Endothelial cell of umbilical vein (primary cell): ENCODE measurements at regions not wholly inside any gene's neighbourhood (a gene's known extent, or its start where the extent isn't known, plus 50 kb on each side); places are given as distances from the start of the nearest gene placed in this dataset.

Experiments used
- BruUV-seq: library from RNA; stranded (reverse); fragments of 400-500 nt; replicated peaks from 2 replicates; lab custom pipeline; 2021; lab: Mats Ljungman, UMichigan
- CTCF ChIA-PET: fragments of 300-600, 350-600 bp; sonication (Branson Sonifier 250); formaldehyde crosslinking; loops from one replicate; lab custom pipeline; 2021; ENCODE audit warnings: antibody characterized with exemption, inconsistent platforms; lab: Charles Lee
- POLR2A ChIA-PET: fragments of 300-600, 350-600 bp; sonication (Branson Sonifier 250); formaldehyde crosslinking; loops from one replicate; lab custom pipeline; 2021; ENCODE audit warnings: antibody characterized with exemption, inconsistent platforms; lab: Charles Lee
- DNase-seq: peaks from one replicate; pipeline ENCODE4 v3.0.0-alpha.2; 2011; ENCODE audit warnings: low read depth, low spot score
- FAIRE-seq: peaks from 2 replicates; lab custom pipeline; 2011; peaks lifted over from hg19 to GRCh38; lab: Jason Lieb, UNC
- H2AFZ ChIP-seq: 2 replicates; pipeline ENCODE4 v1.6.0; 2012; ENCODE audit warnings: low read depth, low read length, control low read depth, inconsistent platforms
- H3K27ac ChIP-seq: 2 replicates; pipeline ENCODE4 v1.5.1; 2011; ENCODE audit warnings: low read depth, mild to moderate bottlenecking, control low read depth, low read length, moderate library complexity; ENCODE audit not compliant: insufficient read depth
- H3K27me3 ChIP-seq, 2 experiments: 2 replicates each; pipeline versions ENCODE4 v1.6.0 to v1.6.1; 2011; ENCODE audit warnings: low read length in 2 of 2, mixed read lengths in 1 of 2; ENCODE audit not compliant: control insufficient read depth in 2 of 2, insufficient read depth in 2 of 2
- H3K36me3 ChIP-seq, 2 experiments: 2 replicates in 1 of 2; 3 replicates in 1 of 2; pipeline ENCODE4 v1.5.1; 2011; ENCODE audit warnings: low read length in 2 of 2, mild to moderate bottlenecking in 1 of 2, moderate library complexity in 1 of 2; ENCODE audit not compliant: control insufficient read depth in 2 of 2, insufficient read depth in 2 of 2; ENCODE audit errors: extremely low read depth in 1 of 2
- H3K4me1 ChIP-seq: 3 replicates; pipeline ENCODE4 v1.5.1; 2011; ENCODE audit warnings: mild to moderate bottlenecking, low read length; ENCODE audit not compliant: control insufficient read depth, insufficient read depth; ENCODE audit errors: extremely low read depth
- H3K4me2 ChIP-seq: 2 replicates; pipeline ENCODE4 v1.6.1; 2011; ENCODE audit warnings: low read length, control low read depth, mixed read lengths; ENCODE audit not compliant: insufficient read depth
- H3K4me3 ChIP-seq, 3 experiments: fragments of 200-600 bp in 1 of 3; sonication (generic), shearing (Covaris generic) in 1 of 3; replicated peaks in 1 of 3; 2 replicates each; pipeline ENCODE4 v1.5.1; 2011 to 2016; ENCODE audit warnings: control low read depth in 3 of 3, low read length in 3 of 3, mild to moderate bottlenecking in 2 of 3, inconsistent platforms in 1 of 3, low read depth in 1 of 3, moderate library complexity in 1 of 3; ENCODE audit not compliant: insufficient read depth in 1 of 3
- H3K79me2 ChIP-seq: 2 replicates; pipeline ENCODE4 v1.6.0; 2012; ENCODE audit warnings: low read length, inconsistent platforms; ENCODE audit not compliant: control insufficient read depth, insufficient read depth
- H3K9ac ChIP-seq: replicated peaks from 2 replicates; pipeline ENCODE3; 2011; ENCODE audit warnings: low read length, control low read depth; ENCODE audit not compliant: insufficient read depth; ENCODE audit errors: extremely low read depth
- H3K9me1 ChIP-seq: replicated peaks from 3 replicates; pipeline ENCODE4 v1.6.0; 2011; ENCODE audit warnings: mild to moderate bottlenecking, low read length; ENCODE audit not compliant: control insufficient read depth, insufficient read depth; ENCODE audit errors: extremely low read depth
- H3K9me3 ChIP-seq: replicated peaks from 2 replicates; pipeline ENCODE4 v1.5.1; 2012; ENCODE audit warnings: low read length, inconsistent platforms; ENCODE audit not compliant: control insufficient read depth, insufficient read depth
- H4K20me1 ChIP-seq: replicated peaks from 2 replicates; pipeline ENCODE3; 2011; ENCODE audit warnings: mild to moderate bottlenecking, low read length; ENCODE audit not compliant: control insufficient read depth, insufficient read depth; ENCODE audit errors: extremely low read depth
- EZH2 ChIP-seq: IDR thresholded peaks from 2 replicates; pipeline ENCODE4 v1.6.1; 2012; ENCODE audit warnings: borderline replicate concordance, low read depth, mild to moderate bottlenecking, moderate library complexity, low read length, inconsistent platforms; ENCODE audit not compliant: severe bottlenecking
- FOS ChIP-seq: IDR thresholded peaks from 2 replicates; pipeline ENCODE4 v1.6.1; 2011; ENCODE audit warnings: mild to moderate bottlenecking, low read length, moderate library complexity, borderline replicate concordance; ENCODE audit not compliant: insufficient read depth
- GATA2 ChIP-seq: IDR thresholded peaks from 2 replicates; pipeline ENCODE4 v1.7.0; 2011; ENCODE audit warnings: low read depth, mild to moderate bottlenecking, moderate library complexity, mixed read lengths, low read length; ENCODE audit not compliant: insufficient read length, insufficient read depth
- JUN ChIP-seq: IDR thresholded peaks from 2 replicates; pipeline ENCODE4 v1.6.1; 2011; ENCODE audit warnings: borderline replicate concordance, low read depth; ENCODE audit not compliant: insufficient read length, insufficient read depth
- MYC ChIP-seq: IDR thresholded peaks from one replicate; pipeline ENCODE4 v1.6.1; 2011; ENCODE audit warnings: mild to moderate bottlenecking, low read depth, low read length
- POLR2A ChIP-seq: IDR thresholded peaks from 2 replicates; pipeline ENCODE4 v1.6.1; 2012; ENCODE audit warnings: low read depth, mild to moderate bottlenecking, control low read depth, low read length
- POLR2AphosphoS5 ChIP-seq: IDR thresholded peaks from 2 replicates; pipeline ENCODE4 v1.6.1; 2012; ENCODE audit warnings: low read depth, mild to moderate bottlenecking, control low read depth, low read length, moderate library complexity; ENCODE audit not compliant: insufficient read depth
- dilution Hi-C: fragments of 300-500 bp; cut with MboI; formaldehyde crosslinking; loops from one replicate; pipeline ENCODE4 v1.15.0; 2019; ENCODE audit warnings: low sequenced_read_pairs; ENCODE audit not compliant: extremely low pct_ligation_motif_present
- intact Hi-C: fragments of 100-400 bp; cut with micrococcal nuclease; formaldehyde crosslinking; loops from one replicate; pipeline ENCODE4 v1.10.0; 2022
- TF ChIP-seq, protein P1 (sequence below), 2 donors: IDR thresholded peaks; 1 replicate in 1 of 2; 2 replicates in 1 of 2; pipeline ENCODE4 v1.5.1; 2011; ENCODE audit warnings: low read length in 2 of 2, mild to moderate bottlenecking in 2 of 2, moderate library complexity in 2 of 2, control low read depth in 1 of 2, inconsistent platforms in 1 of 2, low read depth in 1 of 2; ENCODE audit not compliant: insufficient read depth in 1 of 2; ENCODE audit errors: extremely low read depth in 1 of 2
- TF ChIP-seq, protein P2 (sequence below): IDR thresholded peaks from 2 replicates; pipeline ENCODE4 v1.6.1; 2011; ENCODE audit not compliant: insufficient read depth, insufficient read length

DNA sequence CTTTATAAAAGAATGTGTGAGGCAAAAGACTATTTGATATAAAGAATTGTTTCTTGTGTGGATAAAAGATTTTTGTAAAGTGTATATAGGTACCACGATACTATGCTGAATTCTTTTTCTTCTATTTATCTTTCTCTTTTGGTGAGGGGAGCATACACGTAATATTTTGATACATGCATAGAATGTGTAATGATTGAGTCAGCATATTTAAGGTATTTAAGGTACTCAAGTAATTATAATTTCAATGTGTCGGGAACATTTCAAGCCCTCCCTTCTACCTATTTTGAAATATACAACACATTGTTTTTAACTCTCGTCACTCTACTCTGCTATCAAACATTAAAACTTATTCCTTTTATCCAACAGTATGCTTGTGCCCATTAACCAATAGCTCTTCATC, 1221.6 kb upstream of the PHF14 start:
- Histone ChIP-seq H3K4me3 (no peak overlapping the region), H3K9me3 (no peaks in the 10 kb centered on the region), H3K9me1 (no peaks in the 10 kb centered on the region), H2AFZ (no peak overlapping the region), H3K27ac (no peak overlapping the region), H3K4me1 (no peaks in the 10 kb centered on the region), H3K9ac (no peak overlapping the region), H3K79me2 (no peaks in the 10 kb centered on the region), H3K4me2 (no peak overlapping the region), H3K27me3 (no peaks in the 10 kb centered on the region), H4K20me1 (no peaks in the 10 kb centered on the region), H3K36me3 (no peaks in the 10 kb centered on the region)
- TF ChIP-seq, protein P1, sequence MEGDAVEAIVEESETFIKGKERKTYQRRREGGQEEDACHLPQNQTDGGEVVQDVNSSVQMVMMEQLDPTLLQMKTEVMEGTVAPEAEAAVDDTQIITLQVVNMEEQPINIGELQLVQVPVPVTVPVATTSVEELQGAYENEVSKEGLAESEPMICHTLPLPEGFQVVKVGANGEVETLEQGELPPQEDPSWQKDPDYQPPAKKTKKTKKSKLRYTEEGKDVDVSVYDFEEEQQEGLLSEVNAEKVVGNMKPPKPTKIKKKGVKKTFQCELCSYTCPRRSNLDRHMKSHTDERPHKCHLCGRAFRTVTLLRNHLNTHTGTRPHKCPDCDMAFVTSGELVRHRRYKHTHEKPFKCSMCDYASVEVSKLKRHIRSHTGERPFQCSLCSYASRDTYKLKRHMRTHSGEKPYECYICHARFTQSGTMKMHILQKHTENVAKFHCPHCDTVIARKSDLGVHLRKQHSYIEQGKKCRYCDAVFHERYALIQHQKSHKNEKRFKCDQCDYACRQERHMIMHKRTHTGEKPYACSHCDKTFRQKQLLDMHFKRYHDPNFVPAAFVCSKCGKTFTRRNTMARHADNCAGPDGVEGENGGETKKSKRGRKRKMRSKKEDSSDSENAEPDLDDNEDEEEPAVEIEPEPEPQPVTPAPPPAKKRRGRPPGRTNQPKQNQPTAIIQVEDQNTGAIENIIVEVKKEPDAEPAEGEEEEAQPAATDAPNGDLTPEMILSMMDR (IDR thresholded peaks at IDR 0.05; ENCODE audit: extremely low read depth in 1 of 2, insufficient read depth in 1 of 2, low read depth in 1 of 2, low read length in 2 of 2), result no peak
- no peak for TF ChIP-seq POLR2AphosphoS5
- TF ChIP-seq JUN, result no peak
- TF ChIP-seq EZH2, result no peak
- TF ChIP-seq POLR2A, result no peak
- TF ChIP-seq, protein P2, sequence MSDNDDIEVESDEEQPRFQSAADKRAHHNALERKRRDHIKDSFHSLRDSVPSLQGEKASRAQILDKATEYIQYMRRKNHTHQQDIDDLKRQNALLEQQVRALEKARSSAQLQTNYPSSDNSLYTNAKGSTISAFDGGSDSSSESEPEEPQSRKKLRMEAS, result no peak
- TF ChIP-seq FOS, result no peak
- no peak for TF ChIP-seq GATA2
- no peak for TF ChIP-seq MYC
- FAIRE-seq (no peak), DNase-seq (no peak)
- ChIA-PET CTCF (no interaction called here), POLR2A (no interaction called here)
- intact Hi-C loops, result no loop called here
- BruUV-seq, result no TSS peak
- dilution Hi-C loops, result no loop called here
